Lower leg skin (tissue), 4 donors: ENCODE measurements at regions not wholly inside any gene's neighbourhood (a gene's known extent, or its start where the extent isn't known, plus 50 kb on each side); places are given as distances from the start of the nearest gene placed in this dataset.

Experiments
- DNase-seq, 2 donors: peaks; one replicate each; pipeline ENCODE4 v3.0.0-alpha.2; 2019; ENCODE audit warnings: low spot score in 2 of 2
- H3K4me3 ChIP-seq: fragments of 200-600 bp; sonication (generic); 2 replicates; pipeline ENCODE4 v1.5.1; 2017; ENCODE audit warnings: mild to moderate bottlenecking, low read depth; ENCODE audit not compliant: poor library complexity, severe bottlenecking
- CTCF ChIP-seq, 3 donors: fragments of 450-650 bp; IDR thresholded peaks; one replicate each; pipeline ENCODE4 v1.5.1; 2016; ENCODE audit warnings: antibody characterized with exemption in 3 of 3, mild to moderate bottlenecking in 3 of 3, moderate library complexity in 2 of 3
- POLR2A ChIP-seq, 2 donors: fragments of 450-650 bp; IDR thresholded peaks; one replicate each; pipeline ENCODE4 v1.6.1; 2016 to 2017; ENCODE audit warnings: antibody characterized with exemption in 2 of 2, mild to moderate bottlenecking in 1 of 2, moderate library complexity in 1 of 2
- WGBS, 2 donors: methylation state at CpG; one replicate each; pipeline ENCODE4 v1.1.5; 2018; 5-methylcytosine and 5-hydroxymethylcytosine counted together
- intact Hi-C: fragments of 100-400 bp; cut with DNase I; formaldehyde crosslinking; loops from one replicate; pipeline ENCODE4 v1.15.0; 2023; ENCODE audit warnings: low total_unique reads

- DNase-seq: no peak
- WGBS, 2 donors: 91 to 96% methylated on average over 3 of the region's 3 CpGs
- intact Hi-C loops: no loop called here
- TF ChIP-seq POLR2A (IDR thresholded peaks at IDR 0.05) (no peak), CTCF (IDR thresholded peaks at IDR 0.05) (no peak)
- H3K4me3 ChIP-seq: no peak overlapping the region
Observed at GRCh38 chr3:170637306-170637705, 51.4 kb upstream of the SLC7A14 start.

GRCh38 chr3:170636400-170636973 is 50.6 kb upstream of the SLC7A14 start:
- no peak for DNase-seq
- WGBS, 2 donors: 60 to 63% methylated on average over 5 of the region's 5 CpGs
- no peak for TF ChIP-seq POLR2A (IDR thresholded peaks at IDR 0.05)
- no peak for TF ChIP-seq CTCF (IDR thresholded peaks at IDR 0.05)
- no peak overlapping the region for H3K4me3 ChIP-seq
- intact Hi-C loops: no loop called here
